OCI-LY3 (cell line): ENCODE measurements at regions not wholly inside any gene's neighbourhood (a gene's known extent, or its start where the extent isn't known, plus 50 kb on each side); places are given as distances from the start of the nearest gene placed in this dataset.

Experiments
- CTCF ChIP-seq: fragments of 200-600, 300-600 bp; sonication (generic); IDR thresholded peaks from 2 replicates; pipeline ENCODE4 v1.5.1; 2014; ENCODE audit warnings: antibody characterized with exemption, low read length, low read depth
- EZH2phosphoT487 ChIP-seq: fragments of 200-600 bp; shearing (Covaris generic); IDR thresholded peaks from 2 replicates; pipeline ENCODE4 v1.6.1; 2018; ENCODE audit warnings: antibody characterized with exemption, mixed run types, low read depth

- TF ChIP-seq CTCF: no peak
- no peak for TF ChIP-seq EZH2phosphoT487
Measured at GRCh38 chr2:208935531-208935930, 488.3 kb upstream of the MAP2 start.
